Peyer's patch (tissue), 4 donors: ENCODE measurements at regions not wholly inside any gene's neighbourhood (a gene's known extent, or its start where the extent isn't known, plus 50 kb on each side); places are given as distances from the start of the nearest gene placed in this dataset.
"Not testable (repeated sequence)": the region's sequence is repeated elsewhere in the genome, so short reads cannot be mapped to it uniquely, and the experiment has no call there.

Experiments
- DNase-seq, 3 donors: peaks; one replicate each; pipeline ENCODE4 v3.0.0-alpha.2; 2017 to 2019
- H3K27ac ChIP-seq, 4 donors: fragments of 200-600 bp; sonication (generic); one replicate each; pipeline ENCODE4 v1.5.1; 2016 to 2019
- H3K27me3 ChIP-seq, 2 donors: fragments of 200-600 bp; sonication (generic); one replicate each; pipeline ENCODE4 v1.5.1; 2019
- H3K36me3 ChIP-seq, 3 donors: fragments of 200-600 bp; sonication (generic); one replicate each; pipeline ENCODE4 v1.5.1; 2016 to 2019
- H3K4me1 ChIP-seq, 4 donors: fragments of 200-600 bp; sonication (generic); one replicate each; pipeline ENCODE4 v1.5.1; 2016 to 2019
- H3K4me3 ChIP-seq, 4 donors: fragments of 200-600 bp; sonication (generic); 1 replicate in 3 of 4; 2 replicates in 1 of 4; pipeline ENCODE4 v1.5.1; 2016 to 2019; ENCODE audit warnings: mild to moderate bottlenecking in 1 of 4
- H3K9me3 ChIP-seq, 4 donors: fragments of 200-600 bp; sonication (generic); one replicate each; pipeline ENCODE4 v1.5.1; 2016 to 2019; ENCODE audit warnings: mild to moderate bottlenecking in 1 of 4
- CTCF ChIP-seq, 6 experiments: fragments of 450-650 bp in 4 of 6; fragments of 200-600 bp in 2 of 6; sonication (generic) in 1 of 6; IDR thresholded peaks; one replicate each; pipeline ENCODE4 v1.5.1; 2017 to 2019; ENCODE audit warnings: antibody characterized with exemption in 6 of 6, mild to moderate bottlenecking in 3 of 6, moderate library complexity in 1 of 6
- POLR2A ChIP-seq, 2 donors: fragments of 450-650 bp; IDR thresholded peaks; one replicate each; pipeline ENCODE4 v1.5.1; 2017; ENCODE audit warnings: antibody characterized with exemption in 2 of 2, mild to moderate bottlenecking in 2 of 2, moderate library complexity in 2 of 2

- no peak for TF ChIP-seq CTCF (IDR thresholded peaks at IDR 0.05)
- TF ChIP-seq POLR2A (IDR thresholded peaks at IDR 0.05) = no peak
- Histone ChIP-seq H3K4me1 (no peaks in the 10 kb centered on the region), H3K36me3 (no peaks in the 10 kb centered on the region), H3K27ac (no peak overlapping the region), H3K4me3 (no peak overlapping the region), H3K27me3 (no peaks in the 10 kb centered on the region), H3K9me3 (no peaks in the 10 kb centered on the region)
- DNase-seq = no peak
Observed at GRCh38 chr6:56720882-56721281, 78.2 kb upstream of the DST start.

GRCh38 chr6:56720202-56720601, 77.5 kb upstream of the DST start:
- H3K27ac ChIP-seq, DNase-seq, H3K4me3 ChIP-seq, H3K9me3 ChIP-seq, H3K36me3 ChIP-seq, H3K4me1 ChIP-seq, H3K27me3 ChIP-seq: not testable (repeated sequence)

GRCh38 chr6:56719315-56720058, 76.8 kb upstream of the DST start:
- H3K9me3 ChIP-seq = not testable (repeated sequence)

GRCh38 chr6:56718236-56718635, 75.5 kb upstream of the DST start:
- Histone ChIP-seq H3K4me3 (no peak overlapping the region), H3K27me3 (no peaks in the 10 kb centered on the region), H3K4me1 (peaks cover 0 to 10% (median 0%) of the 10 kb centered on the region in 4 donors), H3K9me3 (no peaks in the 10 kb centered on the region), H3K36me3 (no peaks in the 10 kb centered on the region), H3K27ac (no peak overlapping the region)
- TF ChIP-seq CTCF (IDR thresholded peaks at IDR 0.05) (no peak), POLR2A (IDR thresholded peaks at IDR 0.05) (no peak)
- DNase-seq = no peak

More at GRCh38 chr6:56719315-56720058, 76.8 kb upstream of the DST start:
- DNase-seq, H3K4me1 ChIP-seq, H3K4me3 ChIP-seq, H3K36me3 ChIP-seq, H3K27me3 ChIP-seq, H3K27ac ChIP-seq: not testable (repeated sequence)

- H3K4me1 ChIP-seq = peaks cover 0 to 10% (median 0%) of the 10 kb centered on the region in 4 donors
- H3K27ac ChIP-seq = no peak overlapping the region
- DNase-seq = no peak
- no peaks in the 10 kb centered on the region for H3K27me3 ChIP-seq
- no peaks in the 10 kb centered on the region for H3K9me3 ChIP-seq
- no peak overlapping the region for H3K4me3 ChIP-seq
- TF ChIP-seq POLR2A (IDR thresholded peaks at IDR 0.05) (no peak), CTCF (IDR thresholded peaks at IDR 0.05) (no peak)
- no peaks in the 10 kb centered on the region for H3K36me3 ChIP-seq
Observed at GRCh38 chr6:56716229-56716628, 73.5 kb upstream of the DST start.

- TF ChIP-seq CTCF (IDR thresholded peaks at IDR 0.05) = no peak
- TF ChIP-seq POLR2A (IDR thresholded peaks at IDR 0.05) = no peak
- no peak for DNase-seq
- H3K4me3 ChIP-seq = no peak overlapping the region
- no peaks in the 10 kb centered on the region for H3K27me3 ChIP-seq
- H3K36me3 ChIP-seq = no peaks in the 10 kb centered on the region
- no peak overlapping the region for H3K27ac ChIP-seq
- H3K4me1 ChIP-seq = peaks cover 0 to 10% (median 0%) of the 10 kb centered on the region in 4 donors
- H3K9me3 ChIP-seq = no peaks in the 10 kb centered on the region
Observed at GRCh38 chr6:56715741-56716140, 73.1 kb upstream of the DST start.

- H3K4me3 ChIP-seq = no peak overlapping the region
- TF ChIP-seq POLR2A (IDR thresholded peaks at IDR 0.05) (no peak), CTCF (IDR thresholded peaks at IDR 0.05) (no peak)
- H3K36me3 ChIP-seq = no peaks in the 10 kb centered on the region
- DNase-seq = no peak
- no peaks in the 10 kb centered on the region for H3K9me3 ChIP-seq
- H3K27ac ChIP-seq = no peak overlapping the region
- H3K4me1 ChIP-seq = peaks cover 0 to 10% (median 0%) of the 10 kb centered on the region in 4 donors
- no peaks in the 10 kb centered on the region for H3K27me3 ChIP-seq
Observed at GRCh38 chr6:56714982-56715456, 72.3 kb upstream of the DST start.
